Brain pericyte (primary cell): ENCODE measurements at regions not wholly inside any gene's neighbourhood (a gene's known extent, or its start where the extent isn't known, plus 50 kb on each side); places are given as distances from the start of the nearest gene placed in this dataset.
"Not testable (repeated sequence)": the region's sequence is repeated elsewhere in the genome, so short reads cannot be mapped to it uniquely, and the experiment has no call there.

Experiments
- DNase-seq: peaks from one replicate; pipeline ENCODE4 v3.0.0-alpha.2; 2012; ENCODE audit warnings: low read depth, low spot score

DNA sequence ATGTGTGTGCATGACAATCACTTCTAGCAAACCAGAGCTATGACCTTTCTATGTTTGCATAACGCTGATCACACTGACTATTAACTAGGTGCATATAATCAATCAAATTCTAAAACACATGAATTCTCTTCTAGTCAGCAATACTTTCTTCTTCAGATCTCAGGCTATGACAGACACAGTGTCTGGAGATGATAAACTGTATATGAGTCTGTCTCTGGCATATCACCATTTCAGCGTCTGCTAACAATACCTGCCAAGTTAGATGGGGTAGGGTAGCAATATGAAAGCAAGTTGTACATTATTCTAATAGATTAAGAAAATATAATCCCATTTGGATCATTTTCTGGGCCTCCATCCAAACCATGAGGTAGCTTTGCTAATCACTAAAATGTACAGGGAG lies 354.2 kb upstream of the EPHA4 start:
- DNase-seq, result no peak

DNA sequence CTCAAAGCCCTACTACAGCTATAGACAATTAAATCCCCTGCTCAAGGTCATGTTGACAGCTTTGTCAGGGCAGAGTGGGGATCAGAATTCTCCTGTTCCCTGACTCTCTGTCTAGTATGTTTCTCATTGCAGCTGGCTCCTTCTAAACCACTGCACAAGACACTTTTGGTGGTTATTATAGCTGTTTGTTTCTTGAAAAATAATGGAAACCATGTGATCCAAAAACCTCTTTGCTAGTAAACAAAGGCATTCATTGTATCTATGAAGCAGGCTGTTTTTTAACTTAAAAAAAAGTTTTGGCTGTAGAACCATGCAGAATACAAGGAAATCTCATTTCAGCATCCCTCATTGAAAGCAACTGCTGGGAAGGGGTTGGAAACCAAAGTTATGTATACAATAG lies 352.5 kb upstream of the EPHA4 start:
- no peak for DNase-seq

DNA sequence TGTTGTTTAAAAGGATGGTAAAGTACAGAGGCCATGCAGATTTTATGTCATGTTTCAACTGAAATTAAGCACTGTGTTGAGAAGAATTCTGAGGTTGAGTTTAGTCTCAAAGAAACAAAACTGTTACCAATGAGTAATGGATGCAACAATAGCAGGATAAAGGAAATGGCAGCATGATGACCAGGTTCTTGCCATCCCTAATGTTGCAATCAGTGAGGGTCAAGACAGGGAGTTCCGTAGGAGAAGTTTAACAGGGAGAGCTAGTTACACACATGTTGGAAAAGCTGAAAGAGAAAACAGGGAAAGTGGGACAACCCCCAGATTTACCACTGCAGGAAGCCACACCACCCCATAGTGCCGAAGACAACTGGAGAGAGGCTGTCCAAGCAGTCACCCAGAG lies 343.8 kb upstream of the EPHA4 start:
- DNase-seq, result no peak

DNA sequence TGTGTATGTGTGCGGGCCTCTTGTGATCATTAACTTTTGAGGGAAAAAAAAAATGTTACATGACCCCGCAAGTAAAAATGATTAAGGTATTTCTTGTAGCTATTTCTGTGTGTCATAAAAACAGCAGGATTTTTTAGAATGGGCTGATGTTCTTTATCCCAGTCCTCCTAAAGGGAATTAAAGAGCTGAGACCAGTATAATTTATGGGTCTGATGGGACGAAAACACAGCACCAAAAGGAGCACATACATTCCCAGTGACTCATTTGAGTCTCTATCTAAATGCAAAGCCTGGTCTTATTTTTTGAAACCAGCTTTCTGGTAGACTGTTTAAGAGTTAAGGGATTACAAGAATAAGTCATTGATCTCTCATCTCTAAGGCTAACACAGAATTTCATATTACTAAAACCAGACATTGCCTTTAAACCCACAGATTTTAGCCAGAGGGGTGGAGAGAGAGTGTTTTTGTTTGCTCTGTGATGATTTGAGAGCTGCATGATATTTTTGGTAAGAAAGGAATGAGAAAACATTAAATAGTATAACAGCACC lies 342.3 kb upstream of the EPHA4 start:
- no peak for DNase-seq

DNA sequence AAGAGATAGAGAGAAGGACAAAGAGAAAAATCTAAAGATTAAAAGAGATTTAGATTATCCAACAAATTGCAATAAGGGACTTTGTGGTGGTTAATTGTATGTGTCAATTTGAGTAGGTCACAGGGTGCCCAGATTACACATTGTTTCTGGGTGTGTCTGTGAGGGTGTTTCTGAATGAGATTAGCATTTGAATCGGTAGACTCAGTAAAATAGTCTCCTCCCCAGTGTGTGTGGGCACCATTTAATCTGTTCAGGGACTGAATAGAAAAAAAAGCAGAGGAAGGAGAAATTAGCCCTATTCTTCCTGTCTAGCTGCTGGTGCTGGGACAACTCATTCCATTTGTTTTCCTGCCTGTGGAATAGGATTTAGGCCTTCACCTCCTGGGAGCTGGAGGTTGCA lies 339.8 kb upstream of the EPHA4 start:
- DNase-seq, result no peak

DNA sequence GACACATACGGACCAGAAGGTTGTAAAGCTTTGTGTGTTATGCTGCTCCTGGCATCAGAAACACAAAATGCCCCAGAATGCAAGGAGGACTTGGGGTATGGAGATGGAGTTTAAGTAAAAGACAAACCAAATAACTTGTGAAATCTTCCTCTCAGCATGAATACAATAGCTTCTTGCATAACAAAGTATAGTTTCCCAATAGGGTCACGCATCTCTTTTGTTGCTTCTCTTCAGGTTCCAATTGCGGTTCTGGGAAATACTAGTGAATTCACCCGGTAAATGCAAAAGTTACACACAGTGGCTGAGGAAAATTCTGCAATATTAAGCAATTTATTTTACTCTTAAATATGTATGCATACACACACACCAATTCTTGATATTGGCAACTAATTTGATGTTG lies 339.2 kb upstream of the EPHA4 start:
- no peak for DNase-seq

DNA sequence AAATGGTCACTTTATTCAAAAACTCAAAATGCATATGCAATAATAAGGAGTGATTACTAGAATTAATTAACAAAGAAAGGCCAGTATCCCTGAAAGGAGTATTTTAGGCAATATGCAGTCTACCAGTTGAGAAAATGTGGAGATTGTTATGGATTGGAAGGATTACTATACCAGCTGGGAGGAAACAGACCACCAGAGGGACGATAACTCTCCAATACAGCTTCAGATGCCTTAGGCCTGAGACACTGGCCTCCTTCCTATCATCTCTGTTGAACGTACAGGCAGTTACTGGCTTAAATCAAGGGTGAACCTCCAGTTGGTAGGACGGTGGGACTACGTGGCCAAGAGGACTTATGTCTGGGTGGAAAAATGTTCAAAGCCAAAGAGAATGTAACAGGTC lies 336.4 kb upstream of the EPHA4 start:
- no peak for DNase-seq

DNA sequence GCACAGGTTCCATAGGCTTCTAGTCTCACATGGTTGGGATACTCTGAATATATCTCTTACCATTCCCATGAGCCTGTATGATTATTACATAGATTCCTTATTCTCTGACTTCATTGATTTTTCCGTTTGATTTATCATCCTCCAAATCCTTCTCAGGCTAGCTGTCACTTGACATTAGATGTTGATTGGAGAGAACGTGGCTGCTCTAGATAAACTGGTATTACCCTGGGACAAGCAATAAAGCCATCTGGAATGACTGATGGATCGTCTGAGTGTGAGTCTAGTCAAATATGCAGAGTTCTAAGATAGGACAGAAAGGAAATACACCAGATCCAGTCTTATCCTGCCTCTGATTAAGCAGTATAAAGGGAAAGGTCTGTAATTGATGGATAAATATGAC lies 325.6 kb upstream of the EPHA4 start:
- DNase-seq, result no peak

DNA sequence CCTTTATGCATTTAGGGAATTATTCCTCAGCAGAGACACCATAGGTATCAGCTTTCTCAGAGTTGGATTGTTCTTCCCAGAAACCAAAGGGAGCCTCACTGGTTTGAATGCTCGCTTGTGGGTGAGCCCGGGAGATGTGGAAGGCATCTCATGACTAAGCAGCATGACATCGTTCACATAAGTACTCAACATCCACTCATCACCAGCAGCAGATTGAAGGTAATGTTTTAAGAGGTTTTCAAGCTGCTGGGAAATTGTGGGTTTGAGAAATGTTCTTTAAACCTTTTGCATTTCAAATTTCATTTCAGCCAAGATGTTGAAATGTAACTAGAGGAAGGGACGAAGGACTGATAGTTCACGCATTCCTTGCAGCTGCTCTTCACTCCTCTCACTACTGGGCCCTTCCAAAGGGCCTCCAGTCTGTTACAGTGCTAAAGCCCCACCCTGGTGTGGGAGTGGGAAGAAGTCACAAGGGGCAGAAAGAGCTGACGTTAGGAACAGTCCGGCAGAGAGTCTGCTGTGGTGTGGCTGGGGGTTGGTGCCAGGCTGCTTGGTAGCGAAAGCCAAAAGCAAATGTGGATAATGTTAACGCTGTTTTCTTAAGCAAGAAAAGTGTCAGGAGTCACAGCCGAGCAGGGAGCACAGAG lies 324.5 kb upstream of the EPHA4 start:
- no peak for DNase-seq

DNA sequence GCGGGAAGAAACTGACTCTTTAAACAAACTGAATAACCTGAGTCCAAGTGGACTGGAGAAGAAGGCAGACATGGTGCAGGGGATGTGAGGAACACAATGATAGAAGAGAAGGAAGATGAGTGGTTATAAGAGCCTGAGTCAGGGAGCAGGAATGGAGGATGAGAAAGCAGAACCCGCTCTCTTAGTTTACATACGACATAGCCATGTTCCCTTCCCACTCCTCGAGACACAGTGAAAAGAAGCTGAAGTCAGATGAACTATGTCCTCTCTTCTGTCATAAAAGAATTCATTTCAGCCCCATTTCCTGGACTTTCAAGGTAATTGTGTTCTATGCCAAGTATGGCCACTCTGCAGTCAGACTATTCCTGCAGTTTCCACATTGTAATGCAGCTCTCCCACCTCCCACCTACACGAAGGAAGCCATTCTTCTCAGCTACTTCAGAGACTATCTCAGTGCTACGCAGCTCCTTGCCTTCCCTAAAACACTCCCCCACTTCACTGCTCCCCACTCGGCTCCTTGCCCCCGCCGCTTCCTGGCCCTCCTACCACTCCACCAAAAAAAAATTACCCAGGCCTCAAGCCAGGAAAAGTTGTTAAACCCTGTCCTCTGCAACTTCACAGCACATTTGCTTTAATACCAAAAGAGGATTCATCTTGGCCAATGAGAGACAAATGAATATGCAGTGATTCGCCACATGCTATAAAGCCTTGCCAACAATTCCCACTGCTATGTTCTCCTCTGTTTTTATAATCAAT lies 323.4 kb upstream of the EPHA4 start:
- DNase-seq, result no peak

DNA sequence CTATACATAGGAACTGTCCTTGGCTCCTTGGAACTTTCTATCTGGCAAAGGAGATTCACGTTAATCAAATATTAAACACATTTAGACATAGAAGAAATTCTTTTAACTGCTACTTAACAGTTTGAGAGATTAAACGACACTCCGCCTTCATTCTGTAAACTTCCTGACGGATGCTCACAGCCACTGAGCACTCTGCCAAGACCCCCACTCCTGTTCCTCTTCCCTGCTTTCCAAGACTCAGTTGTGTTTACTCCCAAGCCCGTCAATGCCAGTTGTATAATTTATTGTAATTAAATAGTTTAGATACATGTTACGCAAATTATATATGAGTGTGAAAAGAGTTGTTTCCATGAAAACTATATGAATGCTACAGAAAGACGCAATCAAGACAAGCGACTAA lies 321.4 kb upstream of the EPHA4 start:
- DNase-seq, result no peak

DNA sequence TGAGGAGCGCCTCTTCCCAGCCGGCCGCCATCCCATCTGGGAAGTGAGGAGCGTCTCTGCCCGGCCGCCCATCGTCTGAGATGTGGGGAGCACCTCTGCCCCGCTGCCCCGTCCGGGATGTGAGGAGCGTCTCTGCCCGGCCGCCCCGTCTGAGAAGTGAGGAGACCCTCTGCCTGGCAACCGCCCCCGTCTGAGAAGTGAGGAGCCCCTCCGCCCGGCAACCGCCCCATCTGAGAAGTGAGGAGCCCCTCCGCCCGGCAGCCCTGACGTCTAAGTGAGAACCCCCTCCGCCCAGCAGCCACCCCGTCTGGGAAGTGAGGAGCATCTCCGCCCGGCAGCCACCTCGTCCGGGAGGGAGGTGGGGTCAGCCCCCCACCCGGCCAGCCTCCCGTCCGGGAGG lies 319.9 kb upstream of the EPHA4 start:
- not testable (repeated sequence) for DNase-seq

DNA sequence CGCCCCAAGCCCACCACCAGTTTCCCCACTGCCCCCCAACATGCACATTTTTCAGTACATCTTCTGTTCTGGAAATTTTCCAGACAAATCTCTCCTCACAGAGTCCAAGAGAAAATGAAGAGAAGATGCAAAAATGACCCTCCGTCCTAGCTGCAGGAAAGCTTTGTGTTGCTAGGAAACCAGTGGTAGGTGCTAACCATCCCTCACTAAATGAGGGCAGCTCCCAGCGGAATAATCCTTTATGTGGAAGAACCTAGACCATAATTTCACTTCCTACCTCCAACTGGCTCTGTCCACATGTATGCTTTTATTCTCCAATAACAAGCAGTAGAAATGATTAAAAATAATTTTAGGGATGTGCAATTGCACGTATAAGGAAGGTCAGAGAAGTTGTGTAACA lies 311.9 kb upstream of the EPHA4 start:
- DNase-seq, result no peak

DNA sequence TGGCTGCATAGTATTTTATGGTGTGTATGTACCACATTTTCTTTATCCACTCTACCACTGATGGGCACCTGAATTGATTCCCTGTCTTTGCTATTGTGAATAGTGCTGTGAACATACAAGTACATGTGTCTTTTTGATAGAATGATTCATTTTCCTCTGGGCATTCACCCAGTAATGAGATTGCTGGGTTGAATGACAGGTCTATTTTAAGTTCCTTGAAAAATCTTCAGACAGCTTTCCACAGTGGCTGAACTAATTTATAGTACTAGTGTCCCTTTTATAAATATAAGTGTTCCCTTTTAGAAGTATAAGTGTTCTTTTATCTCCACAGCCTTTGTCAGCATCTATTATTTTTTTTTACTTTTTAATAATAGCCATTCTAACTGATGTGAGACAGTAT lies 303.9 kb upstream of the EPHA4 start:
- no peak for DNase-seq

DNA sequence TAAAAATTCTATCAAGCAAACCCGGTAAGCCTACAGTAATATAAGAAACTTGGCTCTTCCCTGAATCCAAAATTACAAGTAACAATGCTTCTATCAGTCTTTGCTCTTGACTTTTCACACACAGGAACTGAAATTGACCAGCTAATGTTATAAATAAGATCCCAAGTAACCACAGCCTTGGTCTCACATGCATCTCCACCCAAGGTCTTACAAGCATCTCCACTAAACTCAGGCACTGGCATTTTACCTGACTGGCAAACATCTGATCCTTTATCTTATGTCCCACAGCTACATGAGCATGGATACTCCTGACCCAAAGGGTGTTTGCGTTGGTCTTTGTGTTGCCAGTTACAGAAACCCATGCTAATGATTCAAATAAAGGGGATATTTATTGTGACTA lies 302.3 kb upstream of the EPHA4 start:
- DNase-seq, result no peak

DNA sequence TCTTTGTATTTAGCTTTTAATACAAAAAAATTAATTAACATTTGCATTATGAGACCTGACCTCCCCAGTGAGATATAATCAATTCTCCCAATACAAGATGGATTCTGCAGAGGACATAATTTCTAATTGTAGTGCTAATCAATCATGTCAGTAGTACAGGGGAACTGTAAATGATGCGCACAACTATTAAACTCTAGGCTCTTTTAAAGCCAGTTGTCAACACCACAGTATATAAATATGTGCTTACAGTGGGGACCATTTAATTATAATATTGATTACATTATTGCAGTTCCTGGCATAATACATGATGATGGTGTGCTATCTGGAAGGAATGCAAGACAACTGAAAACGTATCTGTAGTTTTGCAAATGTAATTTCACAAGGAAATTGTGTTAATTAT lies 285.6 kb upstream of the EPHA4 start:
- no peak for DNase-seq

DNA sequence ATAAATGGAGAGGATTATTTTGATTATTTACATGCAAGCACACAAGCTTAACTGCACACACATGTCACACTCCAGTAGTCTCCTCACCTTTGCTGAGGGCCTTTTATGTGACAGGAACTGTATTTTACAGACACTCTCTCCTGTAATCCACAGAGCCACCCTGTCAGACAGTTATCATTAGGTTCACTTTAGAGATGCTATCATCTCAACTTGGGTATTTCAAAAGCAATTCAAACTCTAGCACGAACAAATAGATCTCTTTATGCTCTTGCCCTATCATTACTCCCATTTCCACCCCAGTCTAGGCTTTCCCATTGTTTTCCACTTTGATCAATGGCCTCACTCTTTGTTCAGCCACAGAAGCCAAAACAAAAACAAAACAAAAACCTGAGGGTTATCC lies 281.2 kb upstream of the EPHA4 start:
- no peak for DNase-seq

DNA sequence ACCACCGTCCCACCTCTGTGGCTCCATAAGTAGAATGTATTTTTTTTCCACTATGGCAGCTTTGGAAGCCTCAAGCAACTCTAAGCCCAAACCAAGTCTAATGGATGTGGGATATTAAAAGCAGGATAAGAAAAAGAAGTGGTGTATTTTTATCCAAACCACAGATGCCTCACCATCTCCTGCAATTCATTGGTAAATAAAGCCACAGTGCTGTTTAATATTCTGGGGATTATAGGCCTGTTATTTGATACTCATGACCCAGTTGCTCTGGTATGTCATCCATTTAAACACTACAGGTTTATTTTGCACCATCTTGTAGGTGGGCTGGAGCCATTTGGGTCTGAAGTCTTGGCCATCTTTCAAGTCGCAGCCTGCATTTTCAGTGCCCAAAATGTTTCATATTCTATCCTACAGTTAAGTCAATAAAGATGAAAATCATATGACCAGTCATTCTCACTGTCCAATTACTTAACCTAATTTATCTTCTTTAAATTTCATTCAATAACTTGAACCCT lies 279.5 kb upstream of the EPHA4 start:
- DNase-seq, result no peak

DNA sequence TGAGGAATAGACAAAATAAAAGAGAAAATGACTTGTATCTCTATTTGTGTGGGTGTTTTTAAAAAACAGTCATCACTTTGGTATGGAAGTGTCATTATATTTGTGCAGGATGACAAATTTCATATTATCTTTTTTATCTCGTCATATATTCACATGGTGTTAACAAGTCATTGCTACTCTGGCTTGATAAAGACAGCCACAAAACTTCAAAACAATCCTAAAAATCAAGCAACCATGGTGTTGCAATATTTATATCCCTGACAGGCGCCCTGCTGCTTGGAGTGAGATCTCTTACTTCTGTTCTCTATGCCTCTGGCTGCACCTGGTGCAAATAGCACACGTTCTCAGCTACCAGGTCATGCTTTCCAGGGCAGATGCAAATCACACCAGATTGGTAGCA lies 278.0 kb upstream of the EPHA4 start:
- no peak for DNase-seq

DNA sequence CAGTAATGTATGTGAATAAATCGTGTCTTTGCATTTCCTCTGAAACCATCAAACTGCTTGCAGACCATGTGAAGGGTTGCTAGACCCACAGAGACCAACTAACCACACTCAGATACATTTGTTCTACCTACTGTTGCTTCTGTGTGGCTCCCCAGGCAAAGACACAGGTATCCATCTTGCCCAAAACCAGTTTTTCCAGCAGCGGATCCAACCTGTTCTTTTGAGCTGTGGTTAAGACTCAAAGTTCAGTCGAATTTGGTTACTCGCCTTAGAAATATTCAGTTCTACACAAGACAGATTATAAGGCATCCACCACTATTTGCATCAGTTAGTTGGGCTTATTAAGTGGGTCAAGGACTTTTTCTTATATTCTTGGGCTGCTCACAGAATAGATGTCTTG lies 276.2 kb upstream of the EPHA4 start:
- no peak for DNase-seq

DNA sequence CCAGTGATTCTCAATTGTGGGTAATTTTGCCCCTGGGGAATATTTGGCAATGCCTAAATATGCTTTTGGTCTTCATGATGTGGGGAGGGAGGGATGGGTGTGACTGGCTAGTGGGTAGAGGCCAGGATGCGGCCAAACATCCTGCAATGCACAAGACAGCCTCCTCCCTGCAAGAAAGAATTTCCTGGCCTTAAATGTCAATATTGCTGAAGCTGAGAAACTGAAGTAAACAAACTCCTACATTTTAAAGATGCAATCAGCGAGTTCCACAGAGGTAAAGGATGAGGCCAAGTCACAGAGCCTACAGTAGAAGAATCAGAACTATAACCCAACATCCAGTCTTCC lies 272.9 kb upstream of the EPHA4 start:
- DNase-seq, result no peak

DNA sequence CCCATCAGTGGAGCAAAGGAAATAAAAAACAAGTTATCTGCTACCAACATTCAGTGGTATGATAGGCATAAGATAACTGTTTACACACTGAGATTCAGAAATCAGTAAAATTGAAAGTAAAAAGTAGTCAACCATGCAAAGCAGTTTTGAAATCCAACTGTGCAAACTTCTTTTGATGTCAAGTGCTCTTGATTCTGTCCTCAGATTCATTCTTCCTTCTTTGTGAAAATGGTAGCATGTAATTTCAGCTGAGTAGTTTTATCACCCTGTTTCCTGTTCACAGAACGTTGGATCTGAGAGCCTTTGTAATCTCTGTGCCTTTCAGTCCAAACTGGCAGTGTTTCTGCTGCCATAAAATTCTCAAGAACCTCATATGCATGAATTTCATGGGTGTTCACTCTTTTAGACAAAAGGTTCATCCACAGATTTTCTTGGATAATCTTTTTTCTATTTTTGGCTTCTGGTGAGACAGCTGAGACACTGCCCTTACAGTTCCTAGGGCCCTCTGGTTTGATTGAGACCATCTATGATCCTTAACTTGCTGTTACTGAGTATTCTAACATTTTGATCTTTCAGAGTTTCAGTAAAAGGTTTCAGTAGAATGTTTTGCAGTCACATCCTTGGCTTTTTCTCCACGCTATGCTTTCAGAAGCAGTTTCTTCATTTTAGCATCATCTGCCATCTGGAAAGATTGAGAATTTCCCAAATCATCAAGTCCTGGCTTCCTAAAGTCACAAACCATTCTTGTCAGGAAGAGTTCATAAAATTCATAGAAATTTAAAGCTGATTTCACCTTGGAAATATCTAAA lies 272.3 kb upstream of the EPHA4 start:
- DNase-seq, result no peak

DNA sequence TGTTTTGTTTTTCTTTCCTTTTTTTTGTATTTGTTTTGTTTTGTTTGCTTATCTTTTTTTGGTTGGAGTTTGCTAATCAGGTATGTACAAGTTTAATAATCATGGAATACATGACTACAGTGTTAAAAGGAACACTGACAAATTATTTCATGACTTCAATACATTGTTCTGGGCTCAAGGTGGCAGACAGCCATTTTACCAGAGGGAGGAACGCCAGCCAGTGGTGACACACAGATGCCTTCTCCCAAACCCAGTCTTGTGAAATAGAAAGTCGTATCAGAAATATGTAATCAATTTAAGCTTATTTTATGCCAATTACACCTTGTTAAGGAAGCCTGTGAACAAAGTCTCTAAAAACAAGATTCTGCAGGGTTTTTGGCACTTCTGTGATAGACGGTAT lies 264.0 kb upstream of the EPHA4 start:
- DNase-seq, result no peak
